Chondrocyte (in vitro differentiated cells): ENCODE measurements at regions not wholly inside any gene's neighbourhood (a gene's known extent, or its start where the extent isn't known, plus 50 kb on each side); places are given as distances from the start of the nearest gene placed in this dataset.
"Not testable (repeated sequence)": the region's sequence is repeated elsewhere in the genome, so short reads cannot be mapped to it uniquely, and the experiment has no call there.

ENCODE experiments used
- DNase-seq: peaks from one replicate; pipeline ENCODE4 v3.0.0; 2021; ENCODE audit warnings: mixed read lengths, low spot score
- H3K27ac Mint-ChIP-seq: one replicate; pipeline ENCODE4 v1.8.0; 2021; ENCODE audit warnings: mild to moderate bottlenecking, moderate library complexity, mixed read lengths; ENCODE audit not compliant: unreplicated experiment
- H3K27me3 Mint-ChIP-seq: 2 replicates; pipeline ENCODE4 v1.8.0; 2021; ENCODE audit warnings: low read depth, mixed read lengths
- H3K36me3 Mint-ChIP-seq: 2 replicates; pipeline ENCODE4 v1.8.0; 2021; ENCODE audit warnings: low read depth, mixed read lengths
- H3K4me1 Mint-ChIP-seq: 2 replicates; pipeline ENCODE4 v1.8.0; 2021; ENCODE audit warnings: low read depth, mild to moderate bottlenecking, mixed read lengths
- H3K4me3 Mint-ChIP-seq: one replicate; pipeline ENCODE4 v1.8.0; 2021; ENCODE audit warnings: mild to moderate bottlenecking, moderate library complexity, mixed read lengths; ENCODE audit not compliant: unreplicated experiment
- H3K9me3 Mint-ChIP-seq: 2 replicates; pipeline ENCODE4 v1.8.0; 2021; ENCODE audit warnings: low read depth, mixed read lengths
- CTCF ChIP-seq: fragments of 200-600 bp; sonication (generic); IDR thresholded peaks from 2 replicates; pipeline ENCODE4 v1.5.0; 2021; ENCODE audit warnings: antibody characterized with exemption, mild to moderate bottlenecking, moderate library complexity

- Mint-ChIP-seq H3K4me3 (no peak overlapping the region), H3K4me1 (no peaks in the 10 kb centered on the region), H3K9me3 (peaks cover 47% of the 10 kb centered on the region), H3K27ac (no peak overlapping the region), H3K27me3 (no peaks in the 10 kb centered on the region), H3K36me3 (no peaks in the 10 kb centered on the region)
- TF ChIP-seq CTCF: no peak
- peak; percentile 92 for DNase-seq
These were observed 747.0 kb upstream of the TPTE start for GRCh38 chr21:9774347-9774746.

- DNase-seq, H3K27ac Mint-ChIP-seq, H3K4me1 Mint-ChIP-seq, H3K4me3 Mint-ChIP-seq, H3K27me3 Mint-ChIP-seq, H3K36me3 Mint-ChIP-seq: not testable (repeated sequence)
- peaks cover 50% of the 10 kb centered on the region for H3K9me3 Mint-ChIP-seq
These were observed 746.3 kb upstream of the TPTE start for GRCh38 chr21:9774901-9775593.

GRCh38 chr21:9775877-9776276, 745.5 kb upstream of the TPTE start:
- DNase-seq: peak; percentile 94
- H3K27me3 Mint-ChIP-seq, H3K4me3 Mint-ChIP-seq, H3K4me1 Mint-ChIP-seq, H3K27ac Mint-ChIP-seq, H3K36me3 Mint-ChIP-seq: not testable (repeated sequence)
- peaks cover 57% of the 10 kb centered on the region for H3K9me3 Mint-ChIP-seq

GRCh38 chr21:9776286-9777020, 744.9 kb upstream of the TPTE start:
- not testable (repeated sequence) for DNase-seq, H3K4me1 Mint-ChIP-seq, H3K4me3 Mint-ChIP-seq, H3K36me3 Mint-ChIP-seq, H3K27me3 Mint-ChIP-seq, H3K27ac Mint-ChIP-seq
- peaks cover 61% of the 10 kb centered on the region for H3K9me3 Mint-ChIP-seq

- H3K27me3 Mint-ChIP-seq, H3K4me3 Mint-ChIP-seq, H3K4me1 Mint-ChIP-seq, H3K36me3 Mint-ChIP-seq, H3K27ac Mint-ChIP-seq: not testable (repeated sequence)
- peaks cover 80% of the 10 kb centered on the region for H3K9me3 Mint-ChIP-seq
- peak; percentile 96 for DNase-seq
These were observed 742.8 kb upstream of the TPTE start for GRCh38 chr21:9778541-9778940.

GRCh38 chr21:9780441-9780937, 740.9 kb upstream of the TPTE start:
- peaks cover 74% of the 10 kb centered on the region for H3K9me3 Mint-ChIP-seq
- H3K4me1 Mint-ChIP-seq: no peaks in the 10 kb centered on the region
- H3K27me3 Mint-ChIP-seq: no peaks in the 10 kb centered on the region
- H3K4me3 Mint-ChIP-seq: no peak overlapping the region
- no peak for TF ChIP-seq CTCF
- no peaks in the 10 kb centered on the region for H3K36me3 Mint-ChIP-seq
- DNase-seq: no peak
- no peak overlapping the region for H3K27ac Mint-ChIP-seq

- H3K4me1 Mint-ChIP-seq, H3K27ac Mint-ChIP-seq, H3K36me3 Mint-ChIP-seq, DNase-seq, H3K4me3 Mint-ChIP-seq, H3K27me3 Mint-ChIP-seq: not testable (repeated sequence)
- peaks cover 75% of the 10 kb centered on the region for H3K9me3 Mint-ChIP-seq
These were observed 737.8 kb upstream of the TPTE start for GRCh38 chr21:9783587-9783986.

GRCh38 chr21:9784201-9784600, 737.2 kb upstream of the TPTE start:
- not testable (repeated sequence) for H3K27me3 Mint-ChIP-seq, H3K4me1 Mint-ChIP-seq, H3K27ac Mint-ChIP-seq, H3K4me3 Mint-ChIP-seq, DNase-seq, H3K36me3 Mint-ChIP-seq
- peaks cover 76% of the 10 kb centered on the region for H3K9me3 Mint-ChIP-seq

- not testable (repeated sequence) for DNase-seq, H3K27me3 Mint-ChIP-seq, H3K36me3 Mint-ChIP-seq, H3K4me1 Mint-ChIP-seq, H3K4me3 Mint-ChIP-seq, H3K27ac Mint-ChIP-seq
- H3K9me3 Mint-ChIP-seq: peaks cover 75% of the 10 kb centered on the region
These were observed 735.3 kb upstream of the TPTE start for GRCh38 chr21:9786092-9786491.

GRCh38 chr21:9788281-9788680, 733.1 kb upstream of the TPTE start:
- H3K9me3 Mint-ChIP-seq: peaks cover 74% of the 10 kb centered on the region
- H3K4me1 Mint-ChIP-seq, H3K27ac Mint-ChIP-seq, H3K36me3 Mint-ChIP-seq, DNase-seq, H3K27me3 Mint-ChIP-seq, H3K4me3 Mint-ChIP-seq: not testable (repeated sequence)

- not testable (repeated sequence) for H3K4me3 Mint-ChIP-seq, H3K4me1 Mint-ChIP-seq, DNase-seq, H3K36me3 Mint-ChIP-seq, H3K27ac Mint-ChIP-seq, H3K27me3 Mint-ChIP-seq
- H3K9me3 Mint-ChIP-seq: peaks cover 75% of the 10 kb centered on the region
These were observed 731.0 kb upstream of the TPTE start for GRCh38 chr21:9790354-9790753.
